HG02973 (cell line): ENCODE measurements at regions not wholly inside any gene's neighbourhood (a gene's known extent, or its start where the extent isn't known, plus 50 kb on each side); places are given as distances from the start of the nearest gene placed in this dataset.
"Not testable (repeated sequence)": the region's sequence is repeated elsewhere in the genome, so short reads cannot be mapped to it uniquely, and the experiment has no call there.

ENCODE experiments used
- ATAC-seq: cut with Tn5 transposase; IDR thresholded peaks from one replicate; pipeline ENCODE4 v1.9.1; 2021; ENCODE audit warnings: moderate library complexity; ENCODE audit not compliant: unreplicated experiment

- ATAC-seq: no peak
These were observed 74.7 kb downstream of the LPAR4 start for GRCh38 chrX:78822157-78822690.

- ATAC-seq: peak; percentile 71
These were observed 84.0 kb downstream of the LPAR4 start for GRCh38 chrX:78831523-78831922.

GRCh38 chrX:78838709-78839108, 91.2 kb downstream of the LPAR4 start:
- ATAC-seq: no peak

GRCh38 chrX:78839711-78840110, 92.2 kb downstream of the LPAR4 start:
- ATAC-seq: no peak

GRCh38 chrX:78844218-78844617, 96.7 kb downstream of the LPAR4 start:
- not testable (repeated sequence) for ATAC-seq

GRCh38 chrX:78881248-78881647, 63.9 kb upstream of the P2RY10 start:
- not testable (repeated sequence) for ATAC-seq

GRCh38 chrX:78886550-78886949, 58.6 kb upstream of the P2RY10 start:
- ATAC-seq: no peak
